A549 (cell line): ENCODE measurements at regions not wholly inside any gene's neighbourhood (a gene's known extent, or its start where the extent isn't known, plus 50 kb on each side); places are given as distances from the start of the nearest gene placed in this dataset.

Source experiments
- ATAC-seq, 2 experiments: fragments of 200-7000 bp in 1 of 2; fragments of >200 bp in 1 of 2; cut with Nextera tagmentation in 1 of 2; cut with Tn5 transposase in 1 of 2; 3 replicates each; pipeline versions ENCODE4 v1.8.0 to v1.9.1; 2018 to 2020; ENCODE audit warnings: mild to moderate bottlenecking in 1 of 2, moderate library complexity in 1 of 2
- CTCF ChIA-PET: fragments of 300-600 bp; sonication (Branson Sonifier 250); formaldehyde crosslinking; extraction: SDS; loops from one replicate; lab custom pipeline; 2021; ENCODE audit warnings: antibody characterized with exemption, inconsistent platforms; lab: Yijun Ruan, JAX
- POLR2A ChIA-PET: fragments of 350-600 bp; formaldehyde crosslinking; extraction: SDS; loops from one replicate; lab custom pipeline; 2021; ENCODE audit warnings: antibody characterized with exemption, inconsistent platforms; lab: Yijun Ruan, JAX
- DNase-seq, 2 experiments: peaks; one replicate each; pipeline versions ENCODE4 v3.0.0 to v3.0.0-alpha.2; 2011 to 2016; ENCODE audit warnings: low read depth in 1 of 2, low spot score in 1 of 2
- FAIRE-seq: peaks from 2 replicates; lab custom pipeline; 2011; peaks lifted over from hg19 to GRCh38; lab: Jason Lieb, UNC
- H3K27ac ChIP-seq, 2 experiments: fragments of >200 bp; sonication (Bioruptor Twin); formaldehyde crosslinking; 3 replicates each; pipeline ENCODE4 v1.5.1; 2016 to 2017
- H3K4me1 ChIP-seq: fragments of >200 bp; sonication (Bioruptor Twin); formaldehyde crosslinking; 3 replicates; pipeline ENCODE4 v1.6.1; 2016
- H3K4me2 ChIP-seq: fragments of >200 bp; sonication (Bioruptor Twin); formaldehyde crosslinking; 3 replicates; pipeline ENCODE4 v1.6.1; 2016
- H3K4me3 ChIP-seq: fragments of >200 bp; sonication (Bioruptor Twin); formaldehyde crosslinking; 3 replicates; pipeline ENCODE4 v1.5.1; 2016
- H3K9me3 ChIP-seq: fragments of >200 bp; sonication (Bioruptor Twin); formaldehyde crosslinking; 3 replicates; pipeline ENCODE4 v1.6.1; 2016
- ATOH8 ChIP-seq: fragments of 250-450 bp; sonication (Bioruptor Pico); IDR thresholded peaks from 2 replicates; pipeline ENCODE4 v1.5.0; 2020; ENCODE audit warnings: low read depth, mild to moderate bottlenecking, moderate library complexity
- BCL3 ChIP-seq: fragments of >200 bp; sonication (Bioruptor Twin); formaldehyde crosslinking; IDR thresholded peaks from 3 replicates; pipeline ENCODE4 v1.6.1; 2016
- CBX8 ChIP-seq: fragments of 200-600 bp; sonication (generic); IDR thresholded peaks from 2 replicates; pipeline ENCODE4 v1.6.1; 2016
- EHF ChIP-seq: fragments of 250-450 bp; sonication (Bioruptor Pico); IDR thresholded peaks from 2 replicates; pipeline ENCODE4 v1.5.0; 2020; ENCODE audit warnings: mild to moderate bottlenecking
- EP300 ChIP-seq, 2 experiments: fragments of >200 bp; sonication (Bioruptor Twin); formaldehyde crosslinking; IDR thresholded peaks; 2 replicates in 1 of 2; 3 replicates in 1 of 2; pipeline ENCODE4 v1.6.1; 2016 to 2017
- ESRRA ChIP-seq: fragments of 150-350 bp; IDR thresholded peaks from 2 replicates; pipeline ENCODE4 v1.6.1; 2014; ENCODE audit warnings: mild to moderate bottlenecking, low read length, borderline replicate concordance
- FOSB ChIP-seq: fragments of 250-450 bp; sonication (Bioruptor Pico); IDR thresholded peaks from 2 replicates; pipeline ENCODE4 v1.5.0; 2020; ENCODE audit warnings: mild to moderate bottlenecking, moderate library complexity
- FOXS1 ChIP-seq: fragments of 250-450 bp; sonication (Bioruptor Pico); IDR thresholded peaks from 2 replicates; pipeline ENCODE4 v1.5.0; 2020; ENCODE audit warnings: mild to moderate bottlenecking, moderate library complexity
- HEYL ChIP-seq: fragments of 250-450 bp; sonication (Bioruptor Pico); IDR thresholded peaks from 2 replicates; pipeline ENCODE4 v1.8.0; 2021; ENCODE audit warnings: mild to moderate bottlenecking, moderate library complexity
- KDM1A ChIP-seq: fragments of 200-600 bp; sonication (generic); IDR thresholded peaks from 2 replicates; pipeline ENCODE4 v1.6.1; 2016; ENCODE audit warnings: low read depth, mild to moderate bottlenecking
- KDM5A ChIP-seq: fragments of 200-600 bp; sonication (generic); IDR thresholded peaks from 2 replicates; pipeline ENCODE4 v1.6.1; 2016; ENCODE audit warnings: antibody characterized with exemption, mild to moderate bottlenecking
- NFE2L2 ChIP-seq: fragments of 150-350 bp; conservative IDR thresholded peaks from 2 replicates; pipeline ENCODE4 v1.6.1; 2014; ENCODE audit warnings: low read length
- PHF8 ChIP-seq: fragments of 200-600 bp; sonication (generic); IDR thresholded peaks from 2 replicates; pipeline ENCODE4 v1.6.1; 2016; ENCODE audit warnings: low read depth, mild to moderate bottlenecking, antibody characterized with exemption, moderate library complexity, borderline replicate concordance
- POLR2AphosphoS2 ChIP-seq: conservative IDR thresholded peaks from 2 replicates; pipeline ENCODE4 v1.6.1; 2012; ENCODE audit warnings: low read length, improper control_type of control experiment, inconsistent platforms
- RCOR1 ChIP-seq: fragments of 150-350 bp; IDR thresholded peaks from 2 replicates; pipeline ENCODE4 v1.6.1; 2014; ENCODE audit warnings: antibody characterized with exemption, low read length, low read depth
- RNF2 ChIP-seq: fragments of 200-600 bp; sonication (generic); IDR thresholded peaks from 2 replicates; pipeline ENCODE4 v1.6.1; 2016; ENCODE audit warnings: low read depth, mild to moderate bottlenecking, antibody characterized with exemption, moderate library complexity, borderline replicate concordance
- SREBF2 ChIP-seq: fragments of 450-650 bp; IDR thresholded peaks from 2 replicates; pipeline ENCODE4 v1.6.1; 2014; ENCODE audit warnings: mild to moderate bottlenecking, moderate library complexity
- ZFP36 ChIP-seq: fragments of 450-650 bp; IDR thresholded peaks from 2 replicates; pipeline ENCODE4 v1.6.1; 2014; ENCODE audit warnings: borderline replicate concordance; ENCODE audit not compliant: partially characterized antibody
- ZNF302 ChIP-seq: fragments of 250-450 bp; sonication (Bioruptor Pico); IDR thresholded peaks from 2 replicates; pipeline ENCODE4 v1.9.0; 2021; ENCODE audit warnings: inconsistent platforms, mild to moderate bottlenecking, moderate library complexity
- ZSCAN20 ChIP-seq: fragments of 250-450 bp; sonication (Bioruptor Pico); IDR thresholded peaks from 2 replicates; pipeline ENCODE4 v1.8.0; 2022; ENCODE audit warnings: mild to moderate bottlenecking, moderate library complexity
- WGBS: methylation state at CpG from one replicate; pipeline ENCODE4 v1.1.6; 2017; ENCODE audit errors: missing lambda C conversion rate; 5-methylcytosine and 5-hydroxymethylcytosine counted together

GRCh38 chr2:143835481-143835880, 684.4 kb downstream of the ZEB2 start:
- Histone ChIP-seq H3K4me2 (no peak overlapping the region), H3K4me1 (no peaks in the 10 kb centered on the region), H3K27ac (no peak overlapping the region), H3K4me3 (no peak overlapping the region), H3K9me3 (no peaks in the 10 kb centered on the region)
- ChIA-PET POLR2A (no interaction called here), CTCF (no interaction called here)
- no peak for TF ChIP-seq HEYL (CRISPR knock-in tag)
- TF ChIP-seq POLR2AphosphoS2: no peak
- no peak for TF ChIP-seq KDM5A
- no peak for TF ChIP-seq ZFP36
- no peak for TF ChIP-seq PHF8
- TF ChIP-seq ESRRA: no peak
- no peak for TF ChIP-seq BCL3
- ATAC-seq (no peak), DNase-seq (no peak), FAIRE-seq (no peak)
- WGBS: 0% methylated on average over 2 of the region's 2 CpGs

GRCh38 chr2:143833015-143833660, 686.8 kb downstream of the ZEB2 start:
- ATAC-seq: no peak
- Histone ChIP-seq H3K4me1 (no peaks in the 10 kb centered on the region), H3K4me2 (no peak overlapping the region), H3K27ac (no peak overlapping the region), H3K9me3 (no peaks in the 10 kb centered on the region), H3K4me3 (no peak overlapping the region)
- WGBS: 49% methylated on average over 10 of the region's 10 CpGs
- DNase-seq: no peak
- ChIA-PET POLR2A (no interaction called here), CTCF (no interaction called here)
- no peak for FAIRE-seq
- TF ChIP-seq EHF: no peak
- no peak for TF ChIP-seq BCL3
- TF ChIP-seq CBX8: no peak
- TF ChIP-seq ATOH8 (CRISPR knock-in tag): no peak
- TF ChIP-seq FOXS1: no peak
- TF ChIP-seq KDM5A: no peak
- TF ChIP-seq KDM1A: no peak
- no peak for TF ChIP-seq SREBF2
- no peak for TF ChIP-seq ZSCAN20 (CRISPR knock-in tag)
- no peak for TF ChIP-seq RCOR1
- TF ChIP-seq RNF2: no peak
- no peak for TF ChIP-seq FOSB (CRISPR knock-in tag)

GRCh38 chr2:143830476-143830875, 689.4 kb downstream of the ZEB2 start:
- Histone ChIP-seq H3K9me3 (no peaks in the 10 kb centered on the region), H3K4me3 (no peak overlapping the region), H3K27ac (no peak overlapping the region), H3K4me1 (no peaks in the 10 kb centered on the region), H3K4me2 (no peak overlapping the region)
- ChIA-PET POLR2A (no interaction called here), CTCF (no interaction called here)
- no peak for ATAC-seq
- no peak for TF ChIP-seq EP300 (IDR thresholded peaks at IDR 0.05)
- TF ChIP-seq ZNF302 (CRISPR knock-in tag): no peak
- no peak for TF ChIP-seq NFE2L2
- DNase-seq: no peak
- FAIRE-seq: no peak
